ENCODE measurements at regions not wholly inside any gene's neighbourhood (a gene's known extent, or its start where the extent isn't known, plus 50 kb on each side); places are given as distances from the start of the nearest gene placed in this dataset.

GRCh38 chr6:163777716-163778115, 363.2 kb downstream of the QKI start:
- ATAC-seq (no peak), DNase-seq (ENCODE audit: missing footprints) (no peak)
- intact Hi-C loops (cut with DNase I): no loop called here

- ATAC-seq: no peak
- intact Hi-C loops (cut with DNase I): no loop called here
- DNase-seq (ENCODE audit: missing footprints): no peak
Observed at GRCh38 chr6:163776906-163777686, 362.6 kb downstream of the QKI start.

DNA sequence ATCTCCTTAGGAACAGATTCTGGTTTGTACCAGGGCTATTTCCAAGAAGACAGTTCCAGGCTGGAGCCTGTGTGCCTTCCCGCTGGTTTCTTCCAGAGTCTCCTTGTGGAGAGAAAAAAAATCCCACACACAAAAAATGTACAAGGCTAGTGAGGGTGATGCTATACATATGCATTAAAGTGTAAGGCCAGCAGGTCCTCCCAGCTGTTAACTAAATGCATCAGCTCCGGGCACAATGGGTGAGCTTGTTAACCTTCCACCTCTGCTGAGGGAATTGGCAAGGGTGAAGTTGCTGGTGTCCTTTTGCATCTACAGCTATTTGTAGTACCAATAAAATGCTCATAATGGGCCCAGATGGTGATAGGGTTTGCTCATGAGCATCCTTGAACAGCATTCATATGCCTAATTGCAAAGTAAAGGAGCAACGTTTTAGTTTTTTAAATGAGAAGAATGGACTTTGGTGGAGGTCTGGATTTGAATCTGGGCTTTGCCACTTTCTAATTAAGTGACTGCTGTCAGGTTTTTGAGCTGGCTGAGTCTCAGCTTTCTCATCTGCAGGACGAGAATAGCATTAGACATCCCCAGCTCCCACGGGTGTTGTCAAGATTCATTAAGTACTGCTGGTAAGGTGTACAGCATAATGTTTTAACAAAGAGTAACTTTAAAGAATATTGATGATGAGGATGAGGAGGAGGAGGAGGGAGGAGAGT, 361.8 kb downstream of the QKI start:
- ATAC-seq: no peak
- intact Hi-C loops (cut with DNase I): no loop called here
- no peak for DNase-seq (ENCODE audit: missing footprints)

DNA sequence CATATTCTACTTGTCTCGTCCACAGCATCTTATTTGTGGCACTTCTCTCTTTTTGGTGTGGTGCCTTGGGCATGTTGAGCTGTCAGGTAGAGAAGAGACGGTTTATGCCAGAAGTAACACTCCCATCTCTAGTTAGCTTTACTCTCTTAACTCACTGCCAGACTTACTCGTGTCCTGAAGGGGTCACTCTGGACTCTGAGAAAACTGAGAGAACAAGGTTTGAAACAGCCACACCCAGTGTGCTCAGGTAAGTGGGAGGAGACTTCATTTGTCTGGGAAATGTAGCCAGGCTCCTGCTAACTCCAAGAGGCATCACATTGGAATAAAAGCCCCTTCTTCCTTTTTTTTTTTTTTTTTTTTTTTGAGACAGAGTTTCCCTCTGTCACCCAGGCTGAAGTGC, 360.8 kb downstream of the QKI start:
- intact Hi-C loops (cut with DNase I): no loop called here
- ATAC-seq (no peak), DNase-seq (ENCODE audit: missing footprints) (no peak)

GRCh38 chr6:163774485-163774884, 360.0 kb downstream of the QKI start:
- intact Hi-C loops (cut with DNase I): no loop called here
- DNase-seq (ENCODE audit: missing footprints): no peak
- no peak for ATAC-seq

GRCh38 chr6:163773646-163774045, 359.1 kb downstream of the QKI start:
- intact Hi-C loops (cut with DNase I): no loop called here
- no peak for ATAC-seq
- no peak for DNase-seq (ENCODE audit: missing footprints)

DNA sequence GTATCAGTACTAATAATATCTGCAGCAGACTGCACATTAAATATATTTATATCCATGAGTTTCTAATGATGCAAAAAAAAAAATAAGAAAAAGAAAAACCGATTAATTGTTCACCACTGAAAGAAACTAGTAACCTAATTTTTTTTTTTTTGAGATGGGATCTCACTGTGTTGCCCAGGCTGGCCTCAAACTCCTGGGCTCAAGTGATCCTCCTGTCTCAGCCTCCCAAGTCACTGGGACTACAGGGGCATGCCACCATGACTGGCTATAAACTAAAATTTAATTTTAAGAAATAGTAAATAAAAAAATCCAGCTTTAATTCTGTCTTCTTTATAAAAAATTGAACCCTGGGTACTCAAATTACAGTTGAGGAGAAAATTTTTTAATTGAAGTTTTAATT, 358.2 kb downstream of the QKI start:
- DNase-seq (ENCODE audit: missing footprints) (no peak), ATAC-seq (no peak)
- intact Hi-C loops (cut with DNase I): no loop called here

- DNase-seq (ENCODE audit: missing footprints) (no peak), ATAC-seq (no peak)
- intact Hi-C loops (cut with DNase I): no loop called here
Observed at GRCh38 chr6:163771180-163771579, 356.7 kb downstream of the QKI start.

DNA sequence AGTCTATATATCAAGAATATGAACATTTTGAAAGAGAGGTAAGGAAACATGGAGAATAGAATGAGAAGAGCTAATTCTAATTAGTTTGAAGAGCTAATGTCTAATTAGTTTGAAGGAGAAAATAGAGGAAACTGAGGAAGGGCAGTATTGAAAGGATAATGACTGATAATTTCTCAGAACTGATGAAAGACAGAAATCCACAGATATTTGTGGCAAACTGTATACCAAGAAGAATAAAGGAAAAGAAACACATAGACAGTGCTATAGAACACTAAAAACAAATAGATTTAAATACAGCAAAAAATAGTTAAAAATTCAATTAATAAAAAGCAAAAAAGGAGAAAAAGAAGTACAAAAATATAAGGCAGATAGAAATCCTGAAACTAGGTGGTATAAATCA, 354.4 kb downstream of the QKI start:
- ATAC-seq: no peak
- intact Hi-C loops (cut with DNase I): no loop called here
- no peak for DNase-seq (ENCODE audit: missing footprints)

GRCh38 chr6:163766936-163767335, 352.4 kb downstream of the QKI start:
- intact Hi-C loops (cut with DNase I): no loop called here
- DNase-seq (ENCODE audit: missing footprints): no peak
- no peak for ATAC-seq

GRCh38 chr6:163765335-163765734, 350.8 kb downstream of the QKI start:
- ATAC-seq (no peak), DNase-seq (ENCODE audit: missing footprints) (no peak)
- intact Hi-C loops (cut with DNase I): loop anchor here (2.0 kb wide), 1 partner anchor 55 kb away; no protein-coding TSS in a partner anchor

DNA sequence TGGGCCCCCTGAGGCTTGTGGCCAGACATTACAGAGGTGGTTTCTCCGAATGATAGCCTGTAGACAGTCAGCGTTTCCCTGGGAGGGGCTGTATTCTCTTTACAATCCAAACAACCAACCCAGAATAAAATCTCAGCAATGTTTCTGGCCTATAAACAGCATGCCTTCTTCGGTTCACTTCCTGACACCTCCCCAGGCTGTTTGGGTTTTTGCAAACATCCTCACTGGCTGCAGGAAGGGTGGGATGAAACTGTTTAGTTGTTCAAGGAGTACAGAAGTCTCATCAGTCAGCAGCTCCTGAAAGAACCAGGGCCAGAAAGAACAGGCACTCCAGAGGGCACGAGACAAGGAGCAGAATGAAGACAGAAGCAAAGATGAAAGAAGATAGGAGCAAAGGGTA, 350.0 kb downstream of the QKI start:
- intact Hi-C loops (cut with DNase I): loop anchor here (2.0 kb wide), 1 partner anchor 54 kb away; no protein-coding TSS in a partner anchor
- no peak for DNase-seq (ENCODE audit: missing footprints)
- ATAC-seq: no peak

DNA sequence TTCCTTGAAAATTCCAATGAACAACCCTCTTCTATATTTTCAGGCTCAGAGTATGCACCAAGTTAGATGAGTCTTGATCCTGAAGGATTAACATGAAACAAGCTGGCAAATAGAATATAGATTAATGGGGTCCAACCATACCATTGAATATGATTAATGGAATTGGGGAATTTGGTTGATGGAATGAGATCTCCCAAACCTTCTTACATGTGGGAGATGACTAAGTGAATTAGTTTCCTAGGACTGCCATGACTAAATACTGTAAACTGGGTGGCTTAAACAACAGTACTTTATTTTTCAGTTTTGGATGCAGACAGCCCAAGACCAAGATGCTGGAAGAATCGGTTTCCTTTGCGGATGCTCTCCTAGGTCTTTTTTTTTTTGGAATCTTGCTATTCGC, 347.0 kb downstream of the QKI start:
- ATAC-seq (no peak), DNase-seq (ENCODE audit: missing footprints) (no peak)
- intact Hi-C loops (cut with DNase I): loop anchor here (1.0 kb wide), 1 partner anchor 44 kb away; no protein-coding TSS in a partner anchor

DNA sequence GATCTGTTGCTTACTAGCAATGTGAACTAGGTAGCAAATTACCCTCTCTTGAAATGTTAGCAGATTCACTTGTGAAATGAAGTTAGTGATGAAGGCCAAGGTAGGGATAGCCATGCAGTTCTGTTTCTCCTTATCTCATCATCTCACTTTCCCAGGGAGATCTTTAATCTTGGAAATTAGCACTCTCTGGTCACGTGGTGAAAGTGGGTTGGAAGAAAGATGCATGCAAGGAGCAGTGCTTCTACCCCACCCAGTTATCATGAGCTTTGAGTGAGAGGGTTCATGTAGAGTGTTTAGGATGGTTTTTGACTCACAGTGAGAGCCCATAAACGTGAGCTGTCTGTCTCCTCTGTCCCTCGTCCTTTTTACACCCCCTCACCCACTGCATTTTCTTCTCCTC, 346.3 kb downstream of the QKI start:
- ATAC-seq (no peak), DNase-seq (ENCODE audit: missing footprints) (no peak)
- intact Hi-C loops (cut with DNase I): loop anchor here (1.0 kb wide), 1 partner anchor 44 kb away; no protein-coding TSS in a partner anchor

DNA sequence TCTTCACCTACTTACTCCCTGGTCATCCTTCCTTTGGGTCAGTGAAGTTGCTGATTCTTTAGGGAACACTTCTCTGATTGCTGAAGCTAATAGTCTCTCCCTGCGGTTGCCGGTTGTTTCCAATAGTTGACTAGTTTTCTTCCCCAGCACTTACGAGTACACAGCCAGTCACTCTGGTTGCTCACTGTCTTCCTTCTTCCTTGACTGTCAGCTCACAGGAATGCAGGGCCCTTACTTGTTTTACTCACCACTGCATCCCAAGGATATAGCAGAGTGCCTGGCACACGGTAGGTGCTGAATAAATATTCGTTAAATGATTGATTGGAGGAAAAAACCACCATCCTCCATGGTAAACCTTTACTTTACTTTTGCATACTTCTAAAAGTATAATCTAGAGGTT, 345.0 kb downstream of the QKI start:
- ATAC-seq: no peak
- intact Hi-C loops (cut with DNase I): no loop called here
- no peak for DNase-seq (ENCODE audit: missing footprints)

- ATAC-seq (no peak), DNase-seq (ENCODE audit: missing footprints) (no peak)
- intact Hi-C loops (cut with DNase I): no loop called here
Observed at GRCh38 chr6:163757520-163757919, 343.0 kb downstream of the QKI start.

- ATAC-seq: peak; percentile 49
- intact Hi-C loops (cut with DNase I): no loop called here
- no peak for DNase-seq (ENCODE audit: missing footprints)
Observed at GRCh38 chr6:163756079-163756478, 341.6 kb downstream of the QKI start.

DNA sequence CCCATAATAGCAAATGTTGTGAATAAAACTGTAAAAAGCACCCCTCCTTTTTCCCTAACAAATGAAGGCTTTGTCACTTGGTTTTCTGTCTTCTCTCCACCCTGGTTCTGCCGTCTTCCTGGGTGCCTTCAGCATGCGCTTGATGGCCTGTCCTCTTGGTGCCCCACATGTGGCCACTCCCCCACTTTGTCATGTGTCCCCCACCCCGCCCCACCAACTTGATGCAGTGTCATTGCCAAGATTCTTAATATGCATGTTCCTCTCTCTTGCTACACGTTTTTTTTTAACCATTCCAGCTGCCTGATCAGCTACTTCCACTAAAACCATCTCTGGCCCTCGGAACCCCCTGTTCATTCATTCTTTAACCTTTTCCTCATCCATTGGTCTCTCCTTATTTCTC, 340.3 kb downstream of the QKI start:
- ATAC-seq (no peak), DNase-seq (ENCODE audit: missing footprints) (peak; percentile 74)
- intact Hi-C loops (cut with DNase I): no loop called here

DNA sequence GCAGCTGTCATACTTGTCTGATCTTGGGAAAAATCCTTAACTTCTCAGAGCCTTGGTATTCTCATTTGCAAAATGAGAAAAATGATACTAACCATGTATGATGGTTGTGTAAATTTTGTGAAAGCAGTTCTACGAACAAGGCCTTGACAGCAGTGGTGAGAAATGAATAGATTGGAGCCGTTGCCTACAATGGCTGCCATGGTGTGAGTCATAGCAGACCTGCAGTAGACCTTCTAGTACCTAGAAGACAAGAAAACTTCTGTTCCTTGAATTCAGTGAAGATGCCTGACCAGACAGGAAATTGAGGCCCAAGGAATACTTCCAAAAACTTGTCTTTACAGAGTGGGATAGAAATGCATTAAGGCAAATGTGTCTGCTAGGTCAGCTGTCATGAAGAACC, 338.9 kb downstream of the QKI start:
- intact Hi-C loops (cut with DNase I): no loop called here
- ATAC-seq: no peak

DNA sequence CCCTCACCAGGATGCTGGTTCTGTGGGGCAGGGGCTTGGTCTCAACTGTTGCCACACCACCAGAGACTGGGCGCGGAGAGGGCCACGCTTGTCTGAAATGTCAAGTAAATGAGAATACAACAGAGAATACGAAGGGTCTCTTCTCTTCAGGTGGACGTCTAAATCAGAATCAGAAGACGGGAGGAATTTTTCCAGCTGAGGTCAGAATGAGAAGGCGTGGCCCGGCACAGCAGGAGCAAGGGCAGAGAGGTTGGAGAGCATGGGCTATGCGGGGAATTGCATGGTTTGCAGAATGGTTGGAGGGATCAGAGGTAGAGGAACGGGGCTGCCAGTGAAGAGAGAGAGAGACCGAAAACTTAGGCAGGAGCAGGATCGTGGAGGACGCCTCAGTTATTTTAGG, 337.9 kb downstream of the QKI start:
- no peak for ATAC-seq
- no peak for DNase-seq (ENCODE audit: missing footprints)
- intact Hi-C loops (cut with DNase I): no loop called here

More for the DNA sequence above, 338.9 kb downstream of the QKI start:
- no peak for DNase-seq (ENCODE audit: missing footprints)
